GM12878 (cell line): ENCODE measurements at regions not wholly inside any gene's neighbourhood (a gene's known extent, or its start where the extent isn't known, plus 50 kb on each side); places are given as distances from the start of the nearest gene placed in this dataset.

Experiments
- BRCA1 ChIP-seq: IDR thresholded peaks from 2 replicates; pipeline ENCODE4 v1.6.1; 2011; ENCODE audit warnings: low read depth, low read length, improper control_type of control experiment
- CEBPB ChIP-seq, 2 experiments: fragments of 150-350 bp in 1 of 2; IDR thresholded peaks; 2 replicates each; pipeline ENCODE4 v1.6.1; 2012 to 2014; ENCODE audit warnings: low read depth in 2 of 2, low read length in 2 of 2, borderline replicate concordance in 1 of 2, inconsistent platforms in 1 of 2
- EZH2 ChIP-seq: IDR thresholded peaks from 2 replicates; pipeline ENCODE4 v1.6.1; 2012; ENCODE audit warnings: low read depth, mild to moderate bottlenecking, control low read depth, inconsistent platforms, low read length, borderline replicate concordance; ENCODE audit not compliant: control insufficient read depth
- POLR2AphosphoS2 ChIP-seq: IDR thresholded peaks from 2 replicates; pipeline ENCODE4 v1.6.1; 2011; ENCODE audit warnings: low read depth, mild to moderate bottlenecking, low read length, improper control_type of control experiment, moderate library complexity
- POLR2AphosphoS5 ChIP-seq: IDR thresholded peaks from 2 replicates; pipeline ENCODE4 v1.6.1; 2011; ENCODE audit warnings: mild to moderate bottlenecking, low read length, inconsistent platforms
- POU2F2 ChIP-seq: IDR thresholded peaks from 3 replicates; pipeline ENCODE4 v1.6.1; 2011; ENCODE audit warnings: low read depth, mild to moderate bottlenecking, low read length, borderline replicate concordance
- RELB ChIP-seq: fragments of 450-650 bp; IDR thresholded peaks from 2 replicates; pipeline ENCODE4 v1.6.1; 2017; ENCODE audit warnings: low read depth, mild to moderate bottlenecking, moderate library complexity
- REST ChIP-seq: IDR thresholded peaks from 2 replicates; pipeline ENCODE4 v1.6.1; 2012; ENCODE audit warnings: mild to moderate bottlenecking, low read depth, low read length
- TARDBP ChIP-seq: IDR thresholded peaks from 2 replicates; pipeline ENCODE4 v1.6.1; 2016; ENCODE audit warnings: borderline replicate concordance
- TF ChIP-seq, protein P1 (sequence below): fragments of 450-650 bp; IDR thresholded peaks from 2 replicates; pipeline ENCODE4 v1.6.1; 2014; ENCODE audit warnings: mild to moderate bottlenecking
- TF ChIP-seq, protein P2 (sequence below), 3 experiments: IDR thresholded peaks in 2 of 3; conservative IDR thresholded peaks in 1 of 3; 2 replicates each; pipeline ENCODE4 v1.5.1; 2011; ENCODE audit warnings: low read depth in 3 of 3, low read length in 3 of 3, mild to moderate bottlenecking in 3 of 3, control low read depth in 2 of 3, moderate library complexity in 2 of 3, inconsistent platforms in 1 of 3, mixed read lengths in 1 of 3; ENCODE audit not compliant: control insufficient read depth in 2 of 3, insufficient read depth in 1 of 3; ENCODE audit errors: extremely low read depth in 1 of 3

- TF ChIP-seq, protein P1, sequence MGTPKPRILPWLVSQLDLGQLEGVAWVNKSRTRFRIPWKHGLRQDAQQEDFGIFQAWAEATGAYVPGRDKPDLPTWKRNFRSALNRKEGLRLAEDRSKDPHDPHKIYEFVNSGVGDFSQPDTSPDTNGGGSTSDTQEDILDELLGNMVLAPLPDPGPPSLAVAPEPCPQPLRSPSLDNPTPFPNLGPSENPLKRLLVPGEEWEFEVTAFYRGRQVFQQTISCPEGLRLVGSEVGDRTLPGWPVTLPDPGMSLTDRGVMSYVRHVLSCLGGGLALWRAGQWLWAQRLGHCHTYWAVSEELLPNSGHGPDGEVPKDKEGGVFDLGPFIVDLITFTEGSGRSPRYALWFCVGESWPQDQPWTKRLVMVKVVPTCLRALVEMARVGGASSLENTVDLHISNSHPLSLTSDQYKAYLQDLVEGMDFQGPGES = no peak
- TF ChIP-seq POLR2AphosphoS5 (no peak), BRCA1 (no peak), POU2F2 (no peak), REST (no peak), POLR2AphosphoS2 (no peak), TARDBP (no peak), EZH2 (no peak), CEBPB (IDR thresholded peaks at IDR 0.05; ENCODE audit: borderline replicate concordance in 1 of 2, low read depth in 2 of 2, low read length in 2 of 2) (no peak), RELB (no peak)
- TF ChIP-seq, protein P2, sequence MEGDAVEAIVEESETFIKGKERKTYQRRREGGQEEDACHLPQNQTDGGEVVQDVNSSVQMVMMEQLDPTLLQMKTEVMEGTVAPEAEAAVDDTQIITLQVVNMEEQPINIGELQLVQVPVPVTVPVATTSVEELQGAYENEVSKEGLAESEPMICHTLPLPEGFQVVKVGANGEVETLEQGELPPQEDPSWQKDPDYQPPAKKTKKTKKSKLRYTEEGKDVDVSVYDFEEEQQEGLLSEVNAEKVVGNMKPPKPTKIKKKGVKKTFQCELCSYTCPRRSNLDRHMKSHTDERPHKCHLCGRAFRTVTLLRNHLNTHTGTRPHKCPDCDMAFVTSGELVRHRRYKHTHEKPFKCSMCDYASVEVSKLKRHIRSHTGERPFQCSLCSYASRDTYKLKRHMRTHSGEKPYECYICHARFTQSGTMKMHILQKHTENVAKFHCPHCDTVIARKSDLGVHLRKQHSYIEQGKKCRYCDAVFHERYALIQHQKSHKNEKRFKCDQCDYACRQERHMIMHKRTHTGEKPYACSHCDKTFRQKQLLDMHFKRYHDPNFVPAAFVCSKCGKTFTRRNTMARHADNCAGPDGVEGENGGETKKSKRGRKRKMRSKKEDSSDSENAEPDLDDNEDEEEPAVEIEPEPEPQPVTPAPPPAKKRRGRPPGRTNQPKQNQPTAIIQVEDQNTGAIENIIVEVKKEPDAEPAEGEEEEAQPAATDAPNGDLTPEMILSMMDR (IDR thresholded peaks at IDR 0.05 in 2 of 3, conservative IDR thresholded peaks at IDR 0.05 in 1 of 3; ENCODE audit: control insufficient read depth in 2 of 3, extremely low read depth in 1 of 3, insufficient read depth in 1 of 3, low read depth in 3 of 3, low read length in 3 of 3) = no peak
Observed at GRCh38 chr10:33416209-33416608, 81.7 kb upstream of the NRP1 start.
